ENCODE measurements at regions not wholly inside any gene's neighbourhood (a gene's known extent, or its start where the extent isn't known, plus 50 kb on each side); places are given as distances from the start of the nearest gene placed in this dataset.

- ChIA-PET CTCF (no interaction called here), POLR2A (no interaction called here)
- H3K4me1 Mint-ChIP-seq, result no peaks in the 10 kb centered on the region; the same call in 1 of the 2 replicates
- no peaks in the 10 kb centered on the region for H3K36me3 Mint-ChIP-seq
- no peaks in the 10 kb centered on the region for H3K27me3 Mint-ChIP-seq (ENCODE audit: low read depth)
- no peak for ATAC-seq
- H3K9me3 Mint-ChIP-seq, result peaks cover 1% of the 10 kb centered on the region; the same call in 1 of the 2 replicates
- no peak for DNase-seq (ENCODE audit: low spot score)
- TF ChIP-seq ZNF396 (CRISPR knock-in tag; IDR thresholded peaks at IDR 0.05; ENCODE audit: borderline replicate concordance), result no peak
- no peak for TF ChIP-seq USF1 (CRISPR knock-in tag; IDR thresholded peaks at IDR 0.05)
- no peak for TF ChIP-seq ZNF219 (CRISPR knock-in tag; IDR thresholded peaks at IDR 0.05; ENCODE audit: borderline replicate concordance)
- TF ChIP-seq NR1H2 (CRISPR knock-in tag; IDR thresholded peaks at IDR 0.05), result no peak
- no peak for TF ChIP-seq ATF2 (CRISPR knock-in tag; IDR thresholded peaks at IDR 0.05; ENCODE audit: borderline replicate concordance, low read depth)
- TF ChIP-seq NFE2L1 (CRISPR knock-in tag; IDR thresholded peaks at IDR 0.05), result no peak
- TF ChIP-seq CBFB (CRISPR knock-in tag; IDR thresholded peaks at IDR 0.05; ENCODE audit: low read depth), result no peak
- TF ChIP-seq ATF1 (CRISPR knock-in tag; IDR thresholded peaks at IDR 0.05), result no peak
- no peak for TF ChIP-seq ZNF512 (CRISPR knock-in tag; IDR thresholded peaks at IDR 0.05; ENCODE audit: borderline replicate concordance)
- H3K27ac Mint-ChIP-seq, result no peak overlapping the region
- no peak overlapping the region for H3K4me3 Mint-ChIP-seq
These were observed 1113.1 kb downstream of the PCDH17 start for GRCh38 chr13:58744686-58745085.

- ChIA-PET POLR2A (no interaction called here), CTCF (no interaction called here)
- Mint-ChIP-seq H3K36me3 (no peaks in the 10 kb centered on the region), H3K4me3 (no peak overlapping the region), H3K4me1 (0 out of 2 replicates have a peak, but pooled peaks cover 3% of the 10 kb centered on the region), H3K27ac (no peak overlapping the region), H3K9me3 (no peaks in the 10 kb centered on the region), H3K27me3 (ENCODE audit: low read depth) (no peaks in the 10 kb centered on the region)
- ATAC-seq (no peak), DNase-seq (ENCODE audit: low spot score) (no peak)
- TF ChIP-seq NR2C2 (CRISPR knock-in tag; IDR thresholded peaks at IDR 0.05) (no peak), SP1 (CRISPR knock-in tag; conservative IDR thresholded peaks at IDR 0.05) (no peak), NFYB (CRISPR knock-in tag; conservative IDR thresholded peaks at IDR 0.05; ENCODE audit: low read depth) (no peak), TCF7 (CRISPR knock-in tag; IDR thresholded peaks at IDR 0.05; ENCODE audit: low read depth) (no peak), ZNF423 (CRISPR knock-in tag; IDR thresholded peaks at IDR 0.05) (no peak), E2F1 (CRISPR knock-in tag; IDR thresholded peaks at IDR 0.05) (no peak), ATF1 (CRISPR knock-in tag; IDR thresholded peaks at IDR 0.05) (no peak), SMAD3 (CRISPR knock-in tag; IDR thresholded peaks at IDR 0.05; ENCODE audit: borderline replicate concordance) (no peak), ZNF425 (CRISPR knock-in tag; conservative IDR thresholded peaks at IDR 0.05) (no peak), ELF4 (CRISPR knock-in tag; IDR thresholded peaks at IDR 0.05; ENCODE audit: low read depth) (no peak), ESRRA (CRISPR knock-in tag; IDR thresholded peaks at IDR 0.05; ENCODE audit: borderline replicate concordance) (no peak), FOXK1 (CRISPR knock-in tag; IDR thresholded peaks at IDR 0.05) (no peak), ZNF138 (CRISPR knock-in tag; conservative IDR thresholded peaks at IDR 0.05) (no peak), KAT7 (CRISPR knock-in tag; IDR thresholded peaks at IDR 0.05; ENCODE audit: borderline replicate concordance) (no peak), MLX (CRISPR knock-in tag; IDR thresholded peaks at IDR 0.05) (no peak), TP53 (CRISPR knock-in tag; IDR thresholded peaks at IDR 0.05) (no peak), ZNF416 (CRISPR knock-in tag; IDR thresholded peaks at IDR 0.05) (no peak), ZMAT4 (CRISPR knock-in tag; IDR thresholded peaks at IDR 0.05) (no peak), PREB (CRISPR knock-in tag; IDR thresholded peaks at IDR 0.05; ENCODE audit: borderline replicate concordance) (no peak), NR3C1 (CRISPR knock-in tag; conservative IDR thresholded peaks at IDR 0.05; ENCODE audit: low read depth) (no peak)
These were observed 1136.0 kb downstream of the PCDH17 start for GRCh38 chr13:58767566-58767965.

All from WTC11 (cell line).